PC-3 (cell line): ENCODE measurements at regions not wholly inside any gene's neighbourhood (a gene's known extent, or its start where the extent isn't known, plus 50 kb on each side); places are given as distances from the start of the nearest gene placed in this dataset.
A peak's percentile ranks its signal among the peaks of the same experiment; 100 is the strongest.

Experiments used
- EZH2 ChIP-seq: fragments of 300-600 bp; sonication (generic); IDR thresholded peaks from one replicate; pipeline ENCODE4 v1.6.1; 2017; ENCODE audit warnings: antibody characterized with exemption, mild to moderate bottlenecking, low read length; ENCODE audit not compliant: unreplicated experiment
- EZH2phosphoT487 ChIP-seq: fragments of 300-600 bp; sonication (generic); IDR thresholded peaks from 2 replicates; pipeline ENCODE4 v1.6.1; 2018; ENCODE audit warnings: mild to moderate bottlenecking, antibody characterized with exemption, low read length, borderline replicate concordance
- TF ChIP-seq, protein P1 (sequence below): fragments of 300-600 bp; sonication (generic); conservative IDR thresholded peaks from 2 replicates; pipeline ENCODE4 v1.5.1; 2017; ENCODE audit warnings: antibody characterized with exemption, low read depth, mild to moderate bottlenecking, low read length

DNA sequence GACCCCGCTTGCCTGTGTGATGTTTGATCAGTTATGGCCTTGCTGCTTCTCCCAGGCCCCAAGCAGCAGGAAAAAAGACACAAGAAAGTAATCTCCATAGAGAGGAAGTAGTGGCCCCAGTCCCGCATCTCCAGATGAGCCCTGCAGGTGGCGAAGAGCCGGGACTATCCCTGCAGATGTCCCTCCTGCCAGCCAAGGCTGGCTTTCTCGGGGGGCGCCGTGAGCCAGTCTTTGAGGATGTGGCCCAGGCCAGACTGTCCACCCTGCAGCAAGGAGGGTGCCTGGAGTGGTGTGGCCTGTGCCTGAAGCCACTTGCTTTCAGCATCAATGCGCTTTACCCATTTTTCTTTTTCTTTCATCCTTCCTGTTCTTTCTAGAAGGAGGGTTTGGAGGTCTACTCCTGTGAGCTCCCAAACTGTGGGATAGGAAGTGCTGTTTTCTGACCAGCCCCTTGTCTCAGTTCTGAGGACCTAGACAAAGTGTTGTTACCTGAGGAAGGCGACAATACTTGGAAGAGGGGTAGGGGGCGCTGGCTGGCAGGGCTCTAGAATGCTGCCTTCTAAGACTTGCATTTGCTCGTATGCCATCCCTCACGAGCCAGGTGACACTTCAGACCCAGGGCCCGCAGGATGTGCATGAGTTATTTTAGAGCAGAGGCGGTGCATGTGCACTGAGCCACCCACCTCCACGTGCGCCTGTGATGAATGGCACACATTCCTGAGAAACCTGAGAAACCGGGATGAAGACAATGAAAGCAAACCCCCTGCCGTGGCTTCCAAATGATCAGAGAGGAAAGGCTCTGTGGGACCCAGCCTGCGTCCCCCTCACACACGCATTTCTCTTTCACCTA is 255.8 kb downstream of the FBXO15 start:
- TF ChIP-seq, protein P1, sequence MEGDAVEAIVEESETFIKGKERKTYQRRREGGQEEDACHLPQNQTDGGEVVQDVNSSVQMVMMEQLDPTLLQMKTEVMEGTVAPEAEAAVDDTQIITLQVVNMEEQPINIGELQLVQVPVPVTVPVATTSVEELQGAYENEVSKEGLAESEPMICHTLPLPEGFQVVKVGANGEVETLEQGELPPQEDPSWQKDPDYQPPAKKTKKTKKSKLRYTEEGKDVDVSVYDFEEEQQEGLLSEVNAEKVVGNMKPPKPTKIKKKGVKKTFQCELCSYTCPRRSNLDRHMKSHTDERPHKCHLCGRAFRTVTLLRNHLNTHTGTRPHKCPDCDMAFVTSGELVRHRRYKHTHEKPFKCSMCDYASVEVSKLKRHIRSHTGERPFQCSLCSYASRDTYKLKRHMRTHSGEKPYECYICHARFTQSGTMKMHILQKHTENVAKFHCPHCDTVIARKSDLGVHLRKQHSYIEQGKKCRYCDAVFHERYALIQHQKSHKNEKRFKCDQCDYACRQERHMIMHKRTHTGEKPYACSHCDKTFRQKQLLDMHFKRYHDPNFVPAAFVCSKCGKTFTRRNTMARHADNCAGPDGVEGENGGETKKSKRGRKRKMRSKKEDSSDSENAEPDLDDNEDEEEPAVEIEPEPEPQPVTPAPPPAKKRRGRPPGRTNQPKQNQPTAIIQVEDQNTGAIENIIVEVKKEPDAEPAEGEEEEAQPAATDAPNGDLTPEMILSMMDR = peak; percentile 42; the same call in 1 of the 2 replicates
- no peak for TF ChIP-seq EZH2phosphoT487
- TF ChIP-seq EZH2 = no peak
